Activated naive CD4-positive, alpha-beta T cell treated with anti-CD3 and anti-CD28 coated beads, Interleukin-2, amount 50 U/mL, for 16 hours (primary cell): ENCODE measurements at regions not wholly inside any gene's neighbourhood (a gene's known extent, or its start where the extent isn't known, plus 50 kb on each side); places are given as distances from the start of the nearest gene placed in this dataset.

Source experiments
- DNase-seq: peaks from one replicate; pipeline ENCODE4 v3.0.0-alpha.2; 2020

DNA sequence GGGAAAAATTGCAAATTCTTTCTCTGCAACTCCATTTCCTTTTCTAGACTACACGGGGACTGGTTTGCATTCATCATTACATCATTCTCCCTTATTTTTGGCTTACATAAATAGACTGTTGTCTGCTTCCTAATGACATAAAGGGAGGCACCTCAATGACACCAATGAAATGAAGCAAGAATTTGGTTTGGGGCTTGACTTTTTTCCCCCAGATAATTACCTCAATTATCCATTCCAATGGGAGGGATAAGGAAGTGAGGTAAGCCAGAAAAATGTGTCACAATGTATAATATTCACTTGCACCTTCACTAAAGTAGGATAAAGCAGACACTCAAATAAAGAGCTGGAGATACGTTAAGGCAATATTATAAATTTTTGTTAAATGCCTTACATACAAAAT is 240.6 kb upstream of the GRIP1 start:
- DNase-seq = no peak

GRCh38 chr12:66920205-66920604 is 241.3 kb upstream of the GRIP1 start:
- DNase-seq = no peak

DNA sequence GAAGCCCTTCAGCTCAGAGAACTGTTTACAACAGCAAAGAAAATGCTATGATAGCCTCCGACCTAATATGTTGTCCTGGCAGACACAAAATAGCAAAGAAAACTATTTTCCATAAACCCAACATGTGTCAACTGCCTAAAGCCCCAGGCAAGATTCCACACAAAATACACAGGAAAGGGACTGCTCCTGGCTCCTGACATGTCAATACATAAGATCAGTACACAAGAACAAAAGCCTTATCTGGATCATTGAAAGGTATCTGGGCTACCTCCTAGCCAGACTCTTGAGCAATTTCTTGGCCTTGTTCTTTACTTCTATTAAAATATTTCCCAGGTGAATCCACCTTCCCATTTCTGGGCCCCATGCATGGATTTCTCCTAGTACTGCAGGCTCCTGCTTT is 242.3 kb upstream of the GRIP1 start:
- no peak for DNase-seq

- DNase-seq = no peak
Measured at GRCh38 chr12:66925083-66925482, 246.2 kb upstream of the GRIP1 start.

DNA sequence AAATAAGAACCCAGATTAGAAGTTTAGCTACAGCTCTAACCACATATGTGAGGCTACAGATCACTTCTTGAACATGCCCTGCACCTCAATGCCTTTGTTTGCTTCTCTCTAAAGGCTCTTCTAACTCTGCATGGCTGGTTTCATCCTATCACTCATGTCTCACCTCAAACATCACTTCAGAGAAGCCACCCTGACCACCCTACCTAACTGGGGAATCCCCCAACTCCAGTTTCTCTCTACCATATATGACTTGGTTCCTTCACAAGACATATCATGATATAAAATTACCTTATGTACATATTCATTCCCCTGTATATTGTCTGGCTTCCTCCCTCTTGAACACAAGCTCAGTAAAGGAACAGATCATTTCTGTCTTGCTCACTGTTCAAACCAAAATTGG is 250.2 kb upstream of the GRIP1 start:
- peak; percentile 19 for DNase-seq

GRCh38 chr12:66931091-66931490 is 252.2 kb upstream of the GRIP1 start:
- no peak for DNase-seq

DNA sequence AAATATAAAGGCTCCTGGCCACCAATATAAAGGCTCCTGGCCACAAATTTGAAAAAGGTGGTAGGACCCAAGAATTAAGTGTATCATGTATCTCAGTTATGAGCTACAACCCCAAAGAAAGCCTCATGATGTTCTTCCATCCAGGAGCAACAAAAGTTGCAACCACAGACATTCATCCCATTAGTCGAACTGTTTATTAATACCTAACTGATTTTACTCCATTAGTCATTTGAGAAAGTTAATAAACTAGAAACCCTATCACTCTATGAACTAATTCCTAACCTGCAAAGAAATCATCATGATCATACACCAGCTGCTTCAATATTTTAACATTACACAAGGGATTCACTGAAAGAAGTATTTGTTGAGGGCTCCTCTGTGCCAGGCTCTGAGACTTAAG is 253.2 kb upstream of the GRIP1 start:
- DNase-seq = no peak

DNA sequence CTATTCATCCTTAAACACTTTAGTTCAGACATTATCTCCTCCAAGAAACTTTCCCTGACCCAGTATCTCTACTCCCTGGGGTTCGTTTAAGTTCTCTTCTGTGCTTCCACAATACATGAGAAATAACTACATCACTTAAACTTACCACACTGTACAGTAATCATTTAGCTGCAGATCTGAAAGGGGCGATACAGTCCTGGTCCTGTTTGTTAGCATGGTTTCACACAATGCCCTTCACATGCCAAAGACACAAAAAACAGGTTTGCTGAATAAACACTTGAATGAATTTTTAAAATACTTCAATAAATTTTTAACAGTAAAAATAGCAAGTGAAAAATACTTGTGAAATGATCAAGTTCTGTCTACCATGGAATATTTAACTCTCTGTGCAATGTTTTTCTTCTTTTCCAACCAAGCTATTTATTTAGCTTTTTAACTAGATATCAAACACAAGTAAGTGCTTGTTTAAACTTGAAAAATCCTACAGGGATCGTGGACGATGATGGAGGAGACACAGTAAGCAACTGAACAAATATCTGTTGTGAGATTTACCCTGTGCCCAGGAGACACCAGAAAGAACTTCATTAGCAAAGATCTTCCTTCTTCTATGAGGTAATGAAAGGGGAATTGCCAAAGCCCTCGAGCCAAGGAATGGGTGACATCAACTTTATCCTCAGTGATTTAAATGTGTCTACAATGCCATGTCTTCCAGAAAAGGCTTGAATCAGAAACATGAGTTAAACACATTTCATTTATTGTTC is 255.6 kb upstream of the GRIP1 start:
- DNase-seq = no peak

DNA sequence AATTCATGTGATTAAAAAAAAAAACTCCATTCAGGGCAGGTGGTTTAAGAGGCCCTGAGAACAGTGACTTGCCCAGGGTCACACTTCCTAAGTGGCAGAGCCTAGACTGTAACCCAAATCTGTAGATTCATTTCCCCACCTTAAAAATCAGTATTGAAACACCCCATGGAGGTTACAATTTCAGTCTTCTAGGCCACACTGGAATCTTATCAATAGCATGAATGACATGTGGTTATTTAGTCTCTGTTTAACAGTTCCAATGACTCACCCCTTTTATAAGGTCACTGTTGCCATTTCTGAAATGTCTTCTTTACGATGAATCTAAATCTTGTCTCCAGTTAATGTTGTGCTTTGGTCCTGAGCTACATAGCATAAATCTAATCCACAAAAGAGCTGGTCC is 262.3 kb upstream of the GRIP1 start:
- DNase-seq = no peak

- DNase-seq = no peak
Measured at GRCh38 chr12:66942741-66943465, 264.0 kb upstream of the GRIP1 start.

DNA sequence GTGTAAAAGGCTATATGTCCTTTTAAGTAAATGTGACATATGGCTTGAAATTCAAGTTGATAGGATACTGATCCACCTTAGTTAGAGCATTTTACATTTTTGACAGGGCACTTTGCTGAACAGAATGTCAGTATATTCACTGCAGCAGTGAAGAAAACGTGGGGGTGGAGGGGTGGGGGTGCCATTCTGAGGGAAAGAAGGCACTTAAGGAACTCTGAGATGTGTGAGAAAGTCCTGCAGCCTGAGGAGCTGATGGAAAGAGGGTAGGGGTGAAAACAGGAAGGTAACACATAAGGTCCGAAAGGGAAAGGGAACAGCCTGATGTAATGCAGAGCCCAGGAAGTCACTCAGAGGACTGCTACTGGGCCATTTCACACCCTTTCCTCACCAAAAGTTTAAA is 265.5 kb upstream of the GRIP1 start:
- no peak for DNase-seq

DNA sequence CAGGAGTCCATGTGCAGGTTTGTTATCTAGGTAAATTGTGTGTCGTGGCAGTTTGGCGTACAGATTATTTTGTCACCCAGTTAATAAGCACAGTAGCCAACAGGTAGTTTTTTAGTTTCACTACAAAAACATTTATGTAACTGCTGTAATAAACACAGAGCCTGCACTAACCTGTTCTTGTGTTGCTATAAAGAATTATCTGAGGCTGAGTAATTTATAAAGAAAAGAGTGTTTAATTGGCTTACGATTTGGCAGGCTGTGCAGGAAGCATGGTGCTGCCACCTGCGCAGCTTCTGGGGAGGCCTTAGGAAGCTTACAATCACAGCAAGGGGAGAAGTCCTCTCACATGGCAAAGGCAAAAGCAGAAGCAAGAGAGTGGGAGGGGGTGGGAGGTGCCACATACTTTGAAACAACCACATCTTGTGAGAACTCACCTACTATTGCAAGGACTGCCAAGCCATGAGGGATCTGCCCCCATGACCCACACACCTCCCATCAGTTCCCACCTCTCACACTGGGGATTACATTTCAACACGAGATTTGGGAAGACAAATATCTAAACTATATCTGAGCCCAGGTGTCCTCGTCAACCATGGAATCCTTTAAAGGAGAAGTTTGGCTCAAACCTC is 266.4 kb upstream of the GRIP1 start:
- DNase-seq = no peak

DNA sequence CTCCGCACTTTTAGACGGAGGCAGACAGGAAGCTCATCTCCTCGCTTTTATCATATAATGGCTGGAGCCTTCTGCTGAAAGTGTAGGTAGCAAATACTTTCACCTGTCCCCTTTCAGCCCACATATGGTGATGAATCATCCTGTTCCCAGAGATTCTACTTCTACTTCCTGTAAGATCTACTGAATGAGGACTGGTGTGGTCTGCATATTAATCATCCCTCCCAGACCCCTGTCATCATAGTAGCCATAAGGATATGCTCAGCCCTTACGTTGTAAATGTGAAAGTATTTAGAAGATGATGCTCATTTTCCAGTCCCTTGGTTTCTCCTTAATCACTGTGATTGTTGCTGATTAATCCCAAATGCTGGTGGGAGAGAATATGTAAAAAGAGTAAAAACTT is 268.2 kb upstream of the GRIP1 start:
- DNase-seq = no peak

- no peak for DNase-seq
Measured at GRCh38 chr12:66952668-66953067, 273.8 kb upstream of the GRIP1 start.

GRCh38 chr12:66956300-66956699 is 277.4 kb upstream of the GRIP1 start:
- no peak for DNase-seq

DNA sequence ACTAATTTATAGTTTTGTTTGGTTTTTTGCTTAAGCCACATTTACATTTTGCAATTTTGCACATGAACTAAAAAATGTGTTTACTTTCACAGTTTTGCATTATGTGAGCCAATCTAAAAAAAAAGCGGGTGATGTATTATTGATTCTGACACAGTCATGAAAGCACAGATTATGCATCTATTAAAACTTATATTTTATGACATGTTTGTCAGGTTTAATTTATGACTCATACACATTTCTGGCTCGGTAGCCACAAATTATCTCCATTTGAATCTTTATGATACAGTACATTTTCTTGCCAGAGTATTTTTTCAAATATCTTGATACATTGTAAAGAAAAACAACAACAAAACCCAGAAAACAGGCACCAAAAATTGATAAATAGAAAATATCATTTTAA is 280.4 kb upstream of the GRIP1 start:
- DNase-seq = no peak

GRCh38 chr12:66960006-66960405 is 281.1 kb upstream of the GRIP1 start:
- DNase-seq = no peak

GRCh38 chr12:66960704-66961690 is 282.1 kb upstream of the GRIP1 start:
- DNase-seq = no peak

- DNase-seq = no peak
Measured at GRCh38 chr12:66962290-66962689, 283.4 kb upstream of the GRIP1 start.

DNA sequence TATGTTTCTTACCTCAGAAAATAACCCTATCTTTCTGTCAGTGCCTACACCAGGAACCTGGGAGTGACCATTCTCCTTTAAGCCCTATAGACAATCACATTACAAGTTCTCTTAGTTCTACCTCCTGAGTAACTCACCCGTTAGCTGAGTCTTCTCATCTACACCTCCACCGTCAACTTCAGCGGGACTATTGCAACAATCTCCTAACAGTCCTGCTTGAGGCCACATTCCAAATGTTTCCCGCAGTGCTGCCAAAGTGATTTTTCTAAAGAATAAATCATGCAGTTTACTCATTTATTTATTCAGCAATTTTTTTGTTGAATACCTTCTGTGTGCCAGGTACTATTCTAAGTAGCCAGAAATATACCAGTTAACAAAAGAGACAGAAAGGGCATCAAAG is 285.0 kb upstream of the GRIP1 start:
- DNase-seq = no peak

DNA sequence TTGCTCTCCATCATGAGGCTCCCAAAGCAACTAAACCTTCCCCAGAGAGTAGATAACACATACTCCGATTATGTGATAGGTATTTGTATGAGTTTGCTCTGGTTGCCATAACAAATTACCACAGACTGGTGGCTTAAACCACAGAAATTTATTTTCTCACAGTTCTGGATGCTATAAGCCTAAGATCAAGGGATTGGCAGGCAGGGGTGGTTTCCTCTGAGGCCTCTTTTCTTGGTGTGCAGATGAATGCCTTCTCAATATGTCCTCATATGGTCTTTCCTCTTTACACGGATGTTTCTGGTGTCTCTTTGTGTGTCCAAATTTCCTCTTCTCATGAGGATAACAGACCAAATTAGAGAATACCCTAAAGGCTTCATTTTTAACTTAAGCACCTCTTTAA is 285.8 kb upstream of the GRIP1 start:
- peak; percentile 27 for DNase-seq

GRCh38 chr12:66965621-66966020 is 286.7 kb upstream of the GRIP1 start:
- DNase-seq = no peak

DNA sequence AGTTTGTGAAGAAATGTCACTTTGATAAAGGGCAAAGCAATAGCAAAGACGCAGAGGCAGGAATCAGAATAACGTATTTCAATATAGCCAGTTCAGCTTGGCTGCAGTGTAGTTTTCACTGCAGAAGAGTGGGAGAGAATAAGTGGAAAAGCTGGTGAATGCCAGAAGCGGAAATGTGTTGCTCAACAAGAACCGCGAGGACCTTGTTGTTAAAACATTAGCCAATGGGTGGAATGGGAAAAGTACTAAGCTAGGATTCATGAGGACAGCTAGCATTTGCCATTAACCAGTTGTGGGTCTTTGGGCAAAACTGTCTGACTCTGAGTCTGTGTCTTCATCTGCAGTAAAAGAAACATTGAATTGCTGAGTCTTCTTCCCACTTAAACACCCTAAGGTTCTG is 292.9 kb upstream of the GRIP1 start:
- no peak for DNase-seq
